ENCODE measurements at regions not wholly inside any gene's neighbourhood (a gene's known extent, or its start where the extent isn't known, plus 50 kb on each side); places are given as distances from the start of the nearest gene placed in this dataset.

DNA sequence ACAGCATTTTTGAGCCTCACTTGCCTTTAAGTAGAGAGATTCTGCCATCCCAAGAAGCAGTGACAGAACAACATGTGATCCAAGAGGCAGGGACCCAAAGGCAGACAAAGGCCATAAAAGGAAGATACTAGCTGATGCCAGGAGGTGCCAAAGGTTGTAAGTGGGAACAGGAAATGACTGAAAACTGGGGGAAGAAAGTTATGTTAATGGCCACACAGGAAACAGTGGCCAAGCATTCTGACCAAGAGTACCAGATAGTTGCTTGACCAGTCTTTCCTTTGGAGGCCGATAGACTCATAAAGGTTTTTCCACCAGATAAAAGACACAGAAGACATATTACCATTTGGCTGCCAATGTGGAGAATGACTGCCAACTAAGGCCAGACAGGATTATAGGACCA is 274.5 kb upstream of the PEX5L start:
- H3K4me3 ChIP-seq (ENCODE audit: low read length), result no peak overlapping the region
- TF ChIP-seq, protein P1, sequence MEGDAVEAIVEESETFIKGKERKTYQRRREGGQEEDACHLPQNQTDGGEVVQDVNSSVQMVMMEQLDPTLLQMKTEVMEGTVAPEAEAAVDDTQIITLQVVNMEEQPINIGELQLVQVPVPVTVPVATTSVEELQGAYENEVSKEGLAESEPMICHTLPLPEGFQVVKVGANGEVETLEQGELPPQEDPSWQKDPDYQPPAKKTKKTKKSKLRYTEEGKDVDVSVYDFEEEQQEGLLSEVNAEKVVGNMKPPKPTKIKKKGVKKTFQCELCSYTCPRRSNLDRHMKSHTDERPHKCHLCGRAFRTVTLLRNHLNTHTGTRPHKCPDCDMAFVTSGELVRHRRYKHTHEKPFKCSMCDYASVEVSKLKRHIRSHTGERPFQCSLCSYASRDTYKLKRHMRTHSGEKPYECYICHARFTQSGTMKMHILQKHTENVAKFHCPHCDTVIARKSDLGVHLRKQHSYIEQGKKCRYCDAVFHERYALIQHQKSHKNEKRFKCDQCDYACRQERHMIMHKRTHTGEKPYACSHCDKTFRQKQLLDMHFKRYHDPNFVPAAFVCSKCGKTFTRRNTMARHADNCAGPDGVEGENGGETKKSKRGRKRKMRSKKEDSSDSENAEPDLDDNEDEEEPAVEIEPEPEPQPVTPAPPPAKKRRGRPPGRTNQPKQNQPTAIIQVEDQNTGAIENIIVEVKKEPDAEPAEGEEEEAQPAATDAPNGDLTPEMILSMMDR (conservative IDR thresholded peaks at IDR 0.05; ENCODE audit: low read depth, low read length), result no peak
- no peak for DNase-seq (ENCODE audit: low read depth)

DNA sequence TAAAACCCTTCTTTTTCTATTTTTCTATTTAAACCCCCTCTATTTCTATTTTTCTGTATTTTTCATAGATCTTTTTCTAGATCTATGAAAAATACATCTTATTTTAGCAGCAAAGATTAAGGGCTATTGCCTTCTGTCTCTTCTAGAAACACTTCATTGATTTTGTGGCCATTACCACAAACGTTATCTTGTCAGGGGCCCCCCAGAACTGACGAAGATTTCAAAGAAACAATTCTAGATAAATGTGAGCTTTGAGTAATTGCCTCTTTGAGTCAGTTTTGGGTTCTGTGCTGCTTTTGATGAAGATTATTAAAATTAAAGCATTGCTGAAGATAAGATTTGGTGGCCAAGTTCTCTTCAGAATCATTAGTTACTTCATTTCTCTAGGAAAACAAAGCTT is 279.6 kb upstream of the PEX5L start:
- TF ChIP-seq, protein P1 (conservative IDR thresholded peaks at IDR 0.05; ENCODE audit: low read depth, low read length), result no peak
- no peak for DNase-seq (ENCODE audit: low read depth)
- no peak overlapping the region for H3K4me3 ChIP-seq (ENCODE audit: low read length)

DNA sequence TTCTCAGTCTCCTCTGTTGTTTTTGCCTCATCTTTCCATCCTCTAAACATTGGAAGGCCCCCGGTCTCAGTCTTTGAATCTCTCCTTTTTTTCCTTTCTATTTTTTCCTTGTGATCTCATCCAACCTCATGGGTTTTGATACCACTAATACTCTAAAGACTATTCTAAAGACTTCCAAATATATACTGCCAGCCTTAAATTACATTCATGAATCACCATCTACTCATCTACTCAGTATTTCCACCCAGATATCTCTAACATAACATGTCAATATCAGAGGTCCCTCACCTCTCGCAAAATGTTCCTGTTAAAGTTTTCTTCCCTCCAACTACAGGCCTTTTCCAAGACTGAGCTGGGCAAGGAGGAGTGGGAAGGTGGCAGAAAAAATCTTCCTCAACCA is 282.5 kb upstream of the TTC14 start:
- no peak for DNase-seq (ENCODE audit: low read depth)
- TF ChIP-seq, protein P1 (conservative IDR thresholded peaks at IDR 0.05; ENCODE audit: low read depth, low read length), result no peak

DNA sequence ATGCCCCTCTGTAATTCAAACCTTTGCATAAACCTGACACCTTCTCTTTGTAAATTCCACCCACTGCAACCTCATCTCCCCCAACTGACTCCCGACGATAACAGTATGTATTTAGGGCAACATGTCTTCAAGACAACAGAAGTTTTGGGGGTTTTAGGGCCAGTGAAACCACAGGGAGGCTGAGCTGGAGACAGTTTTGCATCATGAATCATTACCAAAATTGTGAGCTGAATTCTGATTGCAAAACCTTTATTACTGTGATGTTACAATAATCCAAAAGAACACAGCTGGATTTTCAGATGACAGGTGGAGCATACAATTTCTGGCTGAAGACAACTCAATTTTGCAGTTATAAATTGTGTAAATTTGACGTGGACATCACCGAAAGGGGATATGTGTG is 281.3 kb upstream of the TTC14 start:
- H3K4me3 ChIP-seq (ENCODE audit: low read length), result no peak overlapping the region
- TF ChIP-seq, protein P1 (conservative IDR thresholded peaks at IDR 0.05; ENCODE audit: low read depth, low read length), result no peak
- DNase-seq (ENCODE audit: low read depth), result no peak

More for the DNA sequence above, 282.5 kb upstream of the TTC14 start:
- H3K4me3 ChIP-seq (ENCODE audit: low read length), result no peak overlapping the region

DNA sequence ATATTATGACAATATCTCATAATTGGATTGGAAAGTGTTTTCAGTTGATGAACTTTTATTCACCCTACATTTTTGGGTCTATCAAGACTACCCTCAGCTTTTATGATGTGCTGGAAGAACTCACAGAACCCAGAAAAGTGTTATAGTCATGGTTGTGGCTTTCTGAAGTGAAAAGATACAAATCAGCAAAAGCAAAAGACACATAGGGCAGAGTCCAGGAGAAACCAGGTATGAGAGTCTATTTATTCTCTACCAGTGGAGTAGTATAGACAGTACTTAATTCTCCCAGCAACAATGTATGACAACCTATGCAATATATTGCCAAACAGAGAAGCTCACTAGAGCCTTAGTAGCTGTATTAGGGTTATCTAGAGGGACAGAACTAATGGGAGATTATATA is 280.4 kb upstream of the TTC14 start:
- TF ChIP-seq, protein P1 (conservative IDR thresholded peaks at IDR 0.05; ENCODE audit: low read depth, low read length), result no peak
- no peak for DNase-seq (ENCODE audit: low read depth)
- no peak overlapping the region for H3K4me3 ChIP-seq (ENCODE audit: low read length)

DNA sequence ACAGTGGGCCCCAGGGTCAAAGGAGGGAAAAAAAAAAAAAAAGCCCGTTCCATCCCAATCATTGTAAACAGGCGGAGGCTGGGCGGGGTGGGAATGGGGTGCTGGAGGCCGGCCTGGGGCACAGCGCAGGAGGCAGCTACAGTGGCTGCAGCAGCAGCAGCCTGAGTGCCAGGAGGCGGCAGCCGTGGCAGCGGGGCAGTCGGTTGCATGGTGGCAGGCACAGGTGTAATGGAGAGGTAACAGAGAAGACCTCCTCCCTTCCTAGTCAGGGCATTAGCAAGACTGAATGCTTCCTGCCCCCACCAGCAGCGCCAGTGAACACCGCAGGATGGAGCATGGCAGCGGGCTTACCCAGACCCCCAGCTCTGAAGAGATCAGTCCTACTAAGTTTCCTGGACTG is 279.1 kb upstream of the TTC14 start:
- TF ChIP-seq, protein P1 (conservative IDR thresholded peaks at IDR 0.05; ENCODE audit: low read depth, low read length), result no peak
- no peak overlapping the region for H3K4me3 ChIP-seq (ENCODE audit: low read length)
- DNase-seq (ENCODE audit: low read depth), result no peak

DNA sequence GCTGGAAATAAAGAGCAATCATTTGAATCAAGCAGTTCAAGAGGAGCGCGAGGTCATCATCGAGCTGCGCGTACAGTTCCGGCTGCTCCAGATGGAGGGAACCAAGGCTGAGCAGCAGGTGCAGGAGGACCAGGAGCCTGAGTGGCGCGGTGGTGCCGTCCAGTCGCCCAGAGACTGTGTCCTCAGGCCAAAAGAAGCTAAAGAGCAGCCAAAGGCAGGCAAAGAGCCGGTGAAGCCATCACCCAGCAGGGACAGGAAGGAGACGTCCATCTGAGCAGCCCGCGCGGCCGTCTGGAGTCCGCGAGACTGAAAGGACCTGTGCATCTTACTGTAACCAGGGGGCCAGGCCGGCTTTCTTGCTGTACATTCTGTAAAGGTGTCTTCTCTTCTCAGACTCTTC is 277.2 kb upstream of the TTC14 start:
- no peak for DNase-seq (ENCODE audit: low read depth)
- TF ChIP-seq, protein P1 (conservative IDR thresholded peaks at IDR 0.05; ENCODE audit: low read depth, low read length), result no peak
- no peak overlapping the region for H3K4me3 ChIP-seq (ENCODE audit: low read length)

Measured in retinal pigment epithelial cell (primary cell).